GM12891 (cell line): ENCODE measurements at regions not wholly inside any gene's neighbourhood (a gene's known extent, or its start where the extent isn't known, plus 50 kb on each side); places are given as distances from the start of the nearest gene placed in this dataset.
"Not testable (repeated sequence)": the region's sequence is repeated elsewhere in the genome, so short reads cannot be mapped to it uniquely, and the experiment has no call there.

ENCODE experiments used
- DNase-seq: peaks from one replicate; pipeline ENCODE4 v3.0.0; 2011; ENCODE audit warnings: low spot score; ENCODE audit not compliant: insufficient read length
- FAIRE-seq: peaks from 2 replicates; lab custom pipeline; 2011; peaks lifted over from hg19 to GRCh38; lab: Jason Lieb, UNC
- PAX5 ChIP-seq: IDR thresholded peaks from 2 replicates; pipeline ENCODE4 v1.6.1; 2011; ENCODE audit warnings: low read length, moderate library complexity, mild to moderate bottlenecking; ENCODE audit not compliant: insufficient read depth, severe bottlenecking
- POLR2A ChIP-seq: IDR thresholded peaks from 2 replicates; pipeline ENCODE4 v1.6.1; 2011; ENCODE audit warnings: low read depth, low read length, control low read depth
- POLR2AphosphoS5 ChIP-seq: IDR thresholded peaks from 2 replicates; pipeline ENCODE4 v1.6.1; 2011; ENCODE audit warnings: low read depth, low read length, control low read depth
- POU2F2 ChIP-seq: IDR thresholded peaks from 2 replicates; pipeline ENCODE4 v1.6.1; 2011; ENCODE audit warnings: low read depth, mild to moderate bottlenecking, control low read depth, low read length, moderate library complexity
- SPI1 ChIP-seq: IDR thresholded peaks from 2 replicates; pipeline ENCODE4 v1.6.1; 2011; ENCODE audit warnings: low read depth, low read length, control low read depth
- TAF1 ChIP-seq: IDR thresholded peaks from 2 replicates; pipeline ENCODE4 v1.6.1; 2011; ENCODE audit warnings: low read depth, low read length, control low read depth

DNA sequence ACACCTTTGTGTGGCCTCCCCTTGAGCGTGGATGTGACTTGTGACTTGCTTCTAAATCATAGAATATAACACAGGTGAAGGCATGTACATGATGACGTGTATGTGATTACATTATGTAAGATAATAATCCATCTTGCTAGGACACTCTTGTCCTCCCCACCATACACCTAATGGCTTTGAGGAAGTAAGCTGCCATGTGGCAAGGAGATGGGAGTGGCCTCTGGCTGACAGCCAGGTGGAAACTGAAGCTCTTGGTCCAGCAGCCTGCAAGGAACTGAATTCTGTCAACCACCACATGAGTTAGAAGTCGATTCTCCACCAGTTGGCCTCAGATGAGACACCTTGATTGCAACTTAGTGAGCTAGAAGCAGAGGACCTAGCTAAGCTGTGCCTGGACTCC is 67.4 kb upstream of the ELN start:
- DNase-seq (no peak), FAIRE-seq (no peak)
- TF ChIP-seq POU2F2, result no peak
- no peak for TF ChIP-seq SPI1
- TF ChIP-seq POLR2A, result no peak
- no peak for TF ChIP-seq POLR2AphosphoS5
- no peak for TF ChIP-seq PAX5
- no peak for TF ChIP-seq TAF1

DNA sequence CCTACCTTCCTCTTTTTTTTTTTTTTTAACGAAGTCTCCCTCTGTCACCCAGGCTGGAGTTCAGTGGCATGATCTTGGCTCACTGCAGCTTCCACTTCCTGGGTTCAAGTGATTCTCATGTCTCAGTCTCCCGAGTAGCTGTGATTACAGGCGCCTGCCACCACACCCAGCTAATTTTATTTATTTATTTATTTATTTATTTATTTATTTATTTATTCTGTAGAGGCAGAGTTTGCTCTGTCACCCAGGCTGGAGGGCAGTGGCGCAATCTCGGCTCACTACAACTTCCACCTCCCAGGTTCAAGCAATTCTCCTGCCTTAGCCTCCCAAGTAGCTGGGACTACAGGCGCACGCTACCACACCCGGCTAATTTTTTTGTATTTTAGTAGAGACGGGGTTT is 66.0 kb upstream of the ELN start:
- FAIRE-seq, DNase-seq: not testable (repeated sequence)

DNA sequence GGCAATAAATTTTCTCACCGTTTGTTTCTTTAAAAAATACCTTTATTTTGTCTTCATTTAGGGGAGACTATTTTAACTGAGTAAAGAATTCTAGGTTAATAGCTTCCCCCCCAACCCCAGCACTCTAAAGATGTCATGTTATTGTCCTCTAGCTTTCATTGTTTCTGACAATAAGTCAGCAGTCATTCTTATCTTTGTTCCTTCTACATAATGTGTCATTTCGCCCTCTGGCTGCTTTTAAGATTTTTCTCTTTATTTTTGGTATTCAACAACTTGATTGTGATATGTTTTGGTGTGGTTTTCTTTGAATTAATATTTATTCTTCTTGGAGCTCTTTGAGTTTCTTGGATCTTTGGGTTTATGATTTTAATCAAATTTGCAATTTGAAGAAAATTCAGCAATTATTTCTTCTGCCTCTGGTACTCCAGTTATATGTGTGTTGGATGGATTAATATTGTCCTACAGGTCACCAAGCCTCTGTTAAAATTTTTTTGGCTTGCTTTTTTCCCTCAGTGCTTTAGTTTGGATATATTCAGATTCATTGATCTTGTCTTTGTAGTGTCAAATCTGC is 64.6 kb upstream of the ELN start:
- DNase-seq, result no peak
- FAIRE-seq, result peak; percentile 5
- TF ChIP-seq TAF1, result no peak

DNA sequence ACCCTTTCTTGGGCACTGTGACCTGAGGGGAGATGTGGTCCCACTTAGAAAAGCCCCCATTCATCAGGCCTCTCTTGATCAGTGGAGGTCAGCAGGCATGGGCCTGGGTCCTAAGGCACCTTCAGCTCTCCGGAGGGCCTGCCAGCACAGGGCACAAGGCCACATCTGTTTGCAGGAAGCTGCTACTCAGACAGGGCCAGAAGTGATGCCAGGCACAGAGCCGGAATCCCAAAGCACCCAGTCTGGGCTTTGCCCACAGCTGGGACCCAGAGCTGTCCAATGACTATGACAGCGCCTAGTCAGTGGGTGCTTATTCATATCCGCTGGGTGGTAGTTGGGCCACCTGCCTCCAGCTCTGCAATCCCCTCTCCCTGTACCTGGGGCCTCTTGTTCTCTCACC is 63.2 kb upstream of the ELN start:
- TF ChIP-seq POU2F2 (no peak), TAF1 (no peak), POLR2A (no peak), SPI1 (no peak), POLR2AphosphoS5 (no peak), PAX5 (no peak)
- DNase-seq (no peak), FAIRE-seq (no peak)

DNA sequence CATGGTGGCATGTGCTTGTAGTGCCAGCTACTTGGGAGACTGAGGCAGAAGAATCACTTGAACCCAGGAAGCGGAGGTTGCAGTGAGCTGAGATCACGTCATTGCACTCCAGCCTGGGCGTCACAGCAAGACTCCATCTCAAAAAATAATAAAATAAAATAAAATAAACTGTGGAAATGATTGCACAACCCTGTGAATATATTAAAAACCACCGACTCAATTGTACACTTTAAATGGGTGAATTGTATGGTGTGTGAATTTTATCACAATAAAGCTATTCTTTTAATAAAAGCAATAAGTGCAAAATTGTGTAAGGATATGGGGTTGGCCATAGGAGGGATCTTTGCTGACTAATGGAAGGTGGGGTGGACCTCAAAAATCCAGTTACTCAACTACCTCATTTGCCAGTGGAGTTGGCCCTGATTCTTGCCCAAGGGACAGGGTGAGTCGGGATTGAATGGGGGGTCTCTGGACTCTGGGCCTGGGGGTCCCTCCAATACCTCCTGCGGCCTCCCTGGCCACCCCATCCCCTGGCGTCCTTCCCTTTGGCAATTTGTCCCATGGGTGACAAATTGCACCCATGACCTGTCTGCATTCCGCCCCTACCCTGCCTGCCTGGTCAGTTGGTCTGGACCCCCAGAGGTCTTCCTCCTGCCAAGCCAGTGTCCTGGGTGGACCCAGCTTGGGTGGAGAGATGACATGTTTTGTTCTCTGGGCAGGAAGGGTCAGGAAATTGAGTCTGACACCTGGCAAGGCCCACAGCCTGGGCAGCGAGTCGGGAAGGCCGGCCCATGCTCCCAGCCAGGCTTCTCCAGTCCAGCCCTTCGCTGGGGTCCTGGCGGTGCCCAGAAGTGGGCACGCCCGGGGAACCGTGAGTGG is 61.7 kb upstream of the ELN start:
- DNase-seq, result no peak
- FAIRE-seq, result no peak
- TF ChIP-seq POLR2A (no peak), POU2F2 (no peak), SPI1 (no peak), POLR2AphosphoS5 (no peak), TAF1 (no peak), PAX5 (no peak)

DNA sequence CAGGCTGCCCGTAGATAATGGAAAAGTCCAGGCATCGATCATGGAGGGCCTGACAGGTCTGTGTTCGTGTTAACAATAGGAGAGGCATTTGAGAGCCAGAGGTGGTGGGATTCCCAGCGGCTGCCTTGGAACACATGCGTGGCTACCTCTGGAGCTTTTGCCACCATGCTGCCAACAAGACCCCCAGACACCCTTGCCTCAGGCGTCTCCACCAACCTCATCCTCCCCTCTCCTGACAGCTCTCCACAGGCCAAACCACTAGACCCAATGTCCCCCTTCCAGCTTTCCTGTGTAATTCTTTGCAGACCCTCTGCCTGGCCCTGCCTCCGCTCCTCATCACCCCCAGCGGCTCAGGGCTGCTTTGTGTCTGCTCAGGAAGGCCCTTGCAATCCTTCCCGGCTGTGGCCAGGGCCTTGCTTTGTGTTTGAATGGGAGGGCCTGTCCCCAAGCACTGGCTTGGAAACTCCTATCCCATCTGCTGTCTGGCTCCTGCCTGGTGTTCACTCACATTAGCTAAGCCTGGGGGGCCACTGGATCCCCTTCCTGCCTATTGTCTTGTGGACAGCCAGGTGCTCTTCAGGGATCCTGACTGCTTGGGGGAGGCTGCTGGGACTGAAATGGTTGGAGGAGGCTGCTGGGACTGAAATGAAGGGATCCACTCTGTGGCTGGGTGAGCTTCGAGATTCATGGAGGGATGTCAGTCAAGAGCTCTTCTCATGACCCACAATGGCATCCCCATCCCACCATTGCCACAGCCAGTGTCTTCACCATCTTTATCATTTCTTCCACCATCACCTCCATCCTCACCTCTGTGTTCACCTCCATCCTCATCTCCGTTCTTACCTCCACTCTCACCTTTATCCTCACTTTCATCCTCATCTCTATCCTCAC is 60.8 kb upstream of the ELN start:
- FAIRE-seq (no peak), DNase-seq (no peak)
- TF ChIP-seq POLR2A (no peak), POU2F2 (no peak), SPI1 (no peak), TAF1 (no peak), POLR2AphosphoS5 (no peak), PAX5 (no peak)

DNA sequence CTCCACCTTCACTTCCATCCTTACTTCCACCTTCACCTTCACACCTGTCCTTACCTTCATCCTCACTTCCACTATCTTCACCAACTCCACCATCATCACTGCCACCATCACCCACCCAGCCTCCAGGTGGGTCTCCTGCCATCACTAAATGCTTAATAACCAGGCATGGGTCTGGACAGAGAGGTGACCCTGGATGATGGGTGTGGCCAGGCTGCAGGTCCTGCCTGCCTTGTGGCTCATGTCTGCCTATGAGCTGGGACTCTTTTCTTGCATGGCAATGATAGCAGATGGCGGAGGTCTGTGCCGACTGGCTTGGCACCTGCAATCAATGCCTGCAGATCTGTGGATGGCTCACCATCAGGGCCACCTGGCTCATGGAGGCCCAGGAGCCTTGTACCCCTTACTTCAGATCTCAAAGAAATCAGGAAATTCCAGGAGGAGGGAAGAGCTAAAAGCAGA is 60.1 kb upstream of the ELN start:
- TF ChIP-seq PAX5, result no peak
- no peak for TF ChIP-seq TAF1
- TF ChIP-seq POU2F2, result no peak
- TF ChIP-seq POLR2AphosphoS5, result no peak
- TF ChIP-seq POLR2A, result no peak
- no peak for TF ChIP-seq SPI1
- no peak for DNase-seq
- no peak for FAIRE-seq

DNA sequence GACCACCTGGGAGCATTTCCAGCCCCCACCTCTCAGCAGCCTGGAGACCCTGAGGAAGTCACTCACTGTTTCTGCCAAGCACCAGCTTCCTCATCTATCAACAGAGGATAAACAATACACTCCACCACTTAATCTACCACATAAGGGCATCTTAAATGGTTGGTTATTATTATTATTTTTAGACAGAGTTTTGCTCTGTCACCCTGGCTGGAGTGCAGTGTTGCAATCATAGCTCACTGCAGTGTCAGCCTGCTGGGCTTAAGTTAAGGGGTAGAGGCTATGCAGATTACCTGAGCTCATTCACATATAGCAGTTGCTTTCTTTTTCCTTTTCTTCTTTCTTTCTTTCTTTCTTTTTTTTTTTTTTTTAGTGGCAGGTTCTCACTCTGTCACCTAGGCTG is 59.5 kb upstream of the ELN start:
- no peak for TF ChIP-seq POU2F2
- no peak for TF ChIP-seq PAX5
- TF ChIP-seq SPI1, result no peak
- no peak for TF ChIP-seq POLR2AphosphoS5
- TF ChIP-seq TAF1, result no peak
- no peak for TF ChIP-seq POLR2A
- DNase-seq (no peak), FAIRE-seq (no peak)

DNA sequence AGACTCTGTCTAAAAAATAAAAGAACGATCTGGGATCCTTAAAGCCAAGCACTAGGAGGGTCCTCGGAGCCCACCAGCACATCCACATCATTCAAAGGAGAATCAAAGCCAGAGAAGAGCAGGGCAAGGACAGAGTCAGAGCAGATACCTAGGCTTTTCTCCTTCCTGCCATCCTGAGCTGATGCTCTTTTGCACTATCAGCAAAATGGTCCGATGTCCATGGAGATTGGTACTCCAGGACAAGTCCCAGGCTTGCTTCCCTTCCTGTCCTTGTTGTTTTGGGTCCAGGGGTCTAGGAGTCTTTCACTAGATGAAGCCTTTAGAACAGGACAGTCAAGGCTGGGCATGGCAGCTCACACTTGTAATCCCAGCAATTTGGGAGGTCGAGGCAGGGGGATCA is 58.0 kb upstream of the ELN start:
- no peak for TF ChIP-seq POLR2AphosphoS5
- no peak for TF ChIP-seq PAX5
- DNase-seq (no peak), FAIRE-seq (no peak)

DNA sequence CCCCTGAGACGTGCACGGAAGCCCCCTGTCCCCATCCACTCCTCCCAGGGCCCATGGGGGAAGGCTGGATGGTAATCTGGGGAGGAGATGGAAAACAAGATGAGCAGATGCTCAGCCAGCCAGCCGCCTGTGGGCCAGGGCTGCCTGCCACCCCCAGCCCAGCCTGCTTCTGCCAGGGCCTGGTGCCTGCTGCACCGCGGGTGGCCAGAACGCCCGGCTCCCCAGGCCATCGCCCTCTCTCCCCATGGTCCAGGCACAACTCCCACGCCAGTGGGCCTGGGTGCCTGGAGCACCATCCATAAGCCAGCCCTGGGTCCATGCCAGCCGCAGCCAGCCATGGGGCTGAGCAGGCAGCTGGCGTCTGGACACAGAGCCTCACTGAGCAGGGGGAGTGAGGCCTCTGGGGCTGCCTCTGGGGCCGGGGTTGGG is 57.2 kb upstream of the ELN start:
- FAIRE-seq (peak; percentile 28), DNase-seq (no peak)
- TF ChIP-seq PAX5 (no peak), POLR2A (no peak), TAF1 (no peak), POU2F2 (no peak), POLR2AphosphoS5 (no peak), SPI1 (no peak)
